ENCODE measurements at regions not wholly inside any gene's neighbourhood (a gene's known extent, or its start where the extent isn't known, plus 50 kb on each side); places are given as distances from the start of the nearest gene placed in this dataset.
"Not testable (repeated sequence)": the region's sequence is repeated elsewhere in the genome, so short reads cannot be mapped to it uniquely, and the experiment has no call there.

DNA sequence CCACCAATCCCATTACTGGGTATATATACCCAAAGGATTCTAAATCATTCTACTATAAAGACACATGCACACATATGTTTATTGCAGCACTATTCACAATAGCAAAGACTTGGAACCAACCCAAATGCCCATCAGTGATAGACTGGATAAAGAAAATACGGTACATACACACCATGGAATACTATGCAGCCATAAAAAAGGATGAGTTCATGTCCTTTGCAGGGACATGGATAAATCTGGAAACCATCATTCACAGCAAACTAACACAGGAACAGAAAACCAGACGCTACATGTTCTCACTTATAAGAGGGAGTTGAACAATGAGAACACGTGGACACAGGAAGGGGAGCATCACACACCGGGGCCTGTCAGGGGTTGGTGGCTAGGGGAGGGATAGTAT, 154.3 kb downstream of the TPBG start:
- DNase-seq: not testable (repeated sequence)

DNA sequence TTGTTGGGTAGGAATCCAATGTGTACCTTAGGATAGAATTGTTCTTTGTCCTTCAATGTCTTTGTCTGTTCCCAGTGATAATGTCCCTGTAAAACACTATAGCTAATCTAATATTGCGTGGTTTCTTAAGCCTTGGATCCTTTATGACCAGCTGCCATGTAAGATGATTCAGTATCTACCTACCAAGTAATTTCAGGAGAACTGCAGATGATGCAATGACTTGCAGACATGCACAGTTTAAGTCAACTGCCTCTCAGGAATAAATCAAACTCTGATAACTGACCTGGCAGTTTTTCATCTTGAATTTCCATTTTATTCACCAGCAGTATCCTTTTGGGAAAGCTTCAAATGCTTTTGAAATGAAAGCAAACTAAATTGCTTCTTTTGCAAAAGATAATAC, 157.8 kb downstream of the TPBG start:
- DNase-seq: no peak

DNA sequence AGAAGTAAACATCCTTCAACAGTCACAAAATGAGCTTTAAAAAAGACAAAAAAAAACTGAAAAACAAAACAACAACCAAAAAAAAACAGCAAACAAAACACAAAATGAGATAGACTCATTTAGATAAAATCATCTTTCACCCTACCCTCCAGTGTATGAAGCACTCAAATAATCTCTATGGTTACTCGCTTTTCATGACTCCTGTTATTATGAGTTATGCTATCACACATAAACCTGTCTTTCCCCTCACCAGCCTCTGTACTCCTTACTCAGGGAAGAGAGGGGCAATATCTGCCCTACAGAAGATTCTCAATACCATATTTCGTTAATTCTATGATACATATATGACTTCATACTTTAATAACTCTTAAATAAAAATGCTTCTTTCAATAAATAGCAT, 158.2 kb downstream of the TPBG start:
- no peak for DNase-seq

DNA sequence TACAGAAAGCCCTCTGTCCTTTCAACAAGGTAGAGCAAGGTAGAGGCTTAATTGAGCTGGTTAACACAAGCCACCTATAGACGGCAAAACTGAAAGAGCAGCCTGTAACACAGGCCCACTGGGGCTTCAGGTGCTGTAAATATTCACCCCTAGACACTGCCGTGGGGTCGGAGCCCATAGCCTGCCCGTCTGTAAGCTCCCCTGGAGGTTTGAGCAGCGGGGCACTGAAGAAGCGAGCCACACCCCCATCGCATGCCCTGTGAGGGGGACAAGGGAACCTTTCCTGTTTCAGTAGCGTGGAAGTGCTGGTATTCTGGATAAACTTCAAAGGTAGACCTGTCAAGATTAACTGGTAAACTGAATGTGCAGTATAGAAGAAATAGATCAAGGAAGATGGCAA, 160.4 kb downstream of the TPBG start:
- no peak for DNase-seq

DNA sequence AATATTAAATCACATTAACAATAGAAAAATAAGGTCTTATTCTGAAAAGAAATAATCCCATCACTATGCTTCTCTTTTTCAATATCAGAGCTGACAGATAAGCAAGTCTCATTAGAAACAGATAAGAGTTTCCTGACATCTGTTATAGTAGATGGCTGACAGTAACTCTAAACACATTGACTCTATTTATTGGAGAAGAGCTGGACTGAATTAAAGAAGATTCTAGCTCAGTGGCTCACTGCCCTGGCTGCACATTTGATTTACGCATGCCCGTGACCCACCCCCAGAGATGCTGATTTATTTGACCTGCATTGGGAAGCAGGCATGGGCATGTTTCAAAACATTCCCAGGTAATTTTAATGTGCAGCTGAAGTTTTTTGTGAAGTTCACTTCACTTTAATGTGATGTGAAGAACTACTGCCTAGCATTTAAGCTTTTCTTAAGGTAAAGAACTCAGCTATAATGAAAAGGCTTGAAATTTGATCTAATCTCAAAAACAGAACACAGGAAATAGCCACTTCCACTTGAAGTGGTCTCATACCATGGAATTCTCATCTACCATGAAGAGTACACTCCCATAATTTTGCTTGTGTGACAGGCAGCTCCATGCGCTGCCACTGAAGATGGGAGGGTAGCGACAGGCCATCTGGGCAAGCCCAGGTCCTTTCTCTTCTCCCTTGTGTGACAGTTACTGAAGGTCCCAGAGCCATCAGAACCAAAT, 162.3 kb downstream of the TPBG start:
- DNase-seq: no peak

DNA sequence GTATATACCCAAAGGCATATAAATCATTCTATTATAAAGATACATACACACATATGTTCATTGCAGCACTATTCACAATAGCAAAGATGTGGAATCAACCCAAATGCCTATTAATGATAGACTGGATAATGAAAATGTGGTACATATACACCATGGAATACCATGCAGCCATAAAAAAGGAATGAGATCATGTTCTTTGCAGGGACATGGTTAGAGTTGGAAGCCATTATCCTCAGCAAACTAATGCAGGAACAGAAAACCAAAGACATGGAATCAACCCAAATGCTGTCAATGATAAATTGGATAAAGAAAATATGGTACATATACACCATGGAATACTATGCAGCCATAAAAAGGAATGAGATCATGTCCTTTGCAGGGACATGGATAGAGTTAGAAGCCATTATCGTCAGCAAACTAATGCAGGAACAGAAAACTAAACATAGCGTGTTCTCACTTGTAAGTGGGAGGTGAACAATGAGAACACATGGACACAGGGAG, 166.4 kb downstream of the TPBG start:
- not testable (repeated sequence) for DNase-seq

DNA sequence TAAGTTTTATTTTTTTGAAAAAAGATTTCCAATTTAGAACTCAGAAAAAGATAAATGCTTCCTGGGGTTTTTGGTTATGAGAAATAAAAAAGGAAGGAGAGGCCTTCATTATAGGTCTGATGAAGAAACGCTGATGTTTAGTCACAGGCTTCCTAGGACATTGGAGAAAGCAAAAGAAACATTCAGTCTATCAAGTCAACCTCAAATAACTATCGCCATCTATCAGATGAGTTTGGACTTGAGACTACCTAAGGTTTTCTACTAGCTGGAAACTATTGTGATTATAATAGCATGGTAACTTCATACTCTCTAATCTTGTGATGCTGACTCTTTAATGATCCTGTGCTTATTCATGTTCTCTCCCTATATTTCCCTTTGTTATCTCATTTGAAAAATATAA, 171.3 kb downstream of the TPBG start:
- no peak for DNase-seq

DNA sequence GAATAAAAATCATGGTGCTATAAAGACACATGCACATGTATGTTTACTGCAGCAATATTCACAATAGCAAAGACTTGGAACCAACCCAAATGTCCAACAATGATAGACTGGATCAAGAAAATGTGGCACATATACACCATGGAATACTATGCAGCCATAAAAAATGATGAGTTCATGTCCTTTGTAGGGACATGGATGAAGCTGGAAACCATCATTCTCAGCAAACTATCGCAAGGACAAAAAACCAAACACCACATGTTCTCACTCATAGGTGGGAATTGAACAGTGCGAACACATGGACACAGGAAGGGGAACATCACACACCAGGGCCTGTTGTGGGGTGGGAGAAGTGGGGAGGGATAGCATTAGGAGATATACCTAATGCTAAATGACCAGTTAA, 185.9 kb downstream of the TPBG start:
- not testable (repeated sequence) for DNase-seq

DNA sequence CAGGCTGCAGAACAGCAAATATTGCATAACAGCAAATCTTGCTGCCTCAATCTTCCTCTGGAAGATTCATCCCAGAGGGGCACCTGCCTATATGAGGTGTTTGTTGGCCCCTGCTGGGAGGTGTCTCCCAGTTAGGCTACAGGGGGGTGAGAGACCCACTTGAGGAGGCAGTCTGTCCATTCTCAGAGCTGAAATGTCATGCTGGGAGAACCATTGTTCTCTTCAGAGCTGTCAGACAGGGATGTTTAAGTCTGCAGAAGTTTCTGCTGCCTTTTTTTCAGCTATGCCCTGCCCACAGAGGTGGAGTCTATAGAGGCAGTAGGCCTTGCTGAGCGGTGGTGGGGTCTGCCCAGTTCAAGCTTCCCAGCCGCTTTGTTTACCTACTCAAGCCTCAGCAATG, 187.7 kb downstream of the TPBG start:
- DNase-seq: not testable (repeated sequence)

DNA sequence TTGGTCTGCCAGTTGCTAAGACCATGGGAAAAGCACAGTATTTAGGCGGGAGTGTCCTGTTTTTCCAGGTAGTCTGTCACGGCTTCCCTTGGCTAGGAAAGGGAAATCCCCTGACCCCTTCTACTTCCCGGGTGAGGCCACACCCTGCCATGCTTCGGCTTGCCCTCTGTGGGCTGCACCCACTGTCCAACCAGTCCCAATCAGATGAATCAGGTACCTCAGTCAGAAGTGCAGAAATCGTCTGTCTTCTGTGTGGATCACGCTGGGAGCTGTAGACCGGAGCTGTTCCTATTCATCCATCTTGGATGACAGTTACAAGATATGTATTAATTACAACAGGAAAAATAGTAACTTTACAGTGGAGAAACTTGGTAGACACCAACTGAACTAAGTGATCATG, 188.2 kb downstream of the TPBG start:
- no peak for DNase-seq

DNA sequence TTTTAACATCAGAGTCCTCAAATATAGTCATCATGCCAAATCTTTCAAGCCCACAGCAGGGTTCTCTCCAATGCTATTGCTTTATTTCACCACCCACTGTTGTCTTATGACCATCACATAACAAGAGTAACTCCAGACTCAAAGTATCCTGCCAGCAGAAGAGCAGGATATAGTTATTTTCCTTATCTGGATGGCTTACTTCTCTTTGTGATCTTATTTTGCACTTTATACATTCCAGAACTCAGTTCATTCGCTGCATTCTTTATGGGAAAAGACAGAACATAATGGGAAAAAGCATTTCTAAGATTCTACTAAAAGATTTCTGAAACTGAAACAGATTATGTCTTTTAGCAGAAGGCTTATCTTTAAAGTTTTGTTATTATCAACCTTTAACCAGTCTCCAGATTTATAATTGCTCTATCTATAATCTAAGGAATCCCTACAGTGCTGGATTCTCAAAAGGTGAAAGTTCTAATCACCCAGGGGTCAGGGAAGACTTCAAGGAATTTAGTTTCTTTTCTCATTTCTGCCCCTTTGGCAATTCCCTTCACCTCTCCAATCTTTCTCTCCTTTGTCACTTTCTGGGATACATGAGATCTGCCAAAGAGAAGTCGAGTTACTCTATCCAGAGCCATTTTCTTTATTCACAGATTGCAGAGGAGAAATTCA, 190.4 kb downstream of the TPBG start:
- no peak for DNase-seq

DNA sequence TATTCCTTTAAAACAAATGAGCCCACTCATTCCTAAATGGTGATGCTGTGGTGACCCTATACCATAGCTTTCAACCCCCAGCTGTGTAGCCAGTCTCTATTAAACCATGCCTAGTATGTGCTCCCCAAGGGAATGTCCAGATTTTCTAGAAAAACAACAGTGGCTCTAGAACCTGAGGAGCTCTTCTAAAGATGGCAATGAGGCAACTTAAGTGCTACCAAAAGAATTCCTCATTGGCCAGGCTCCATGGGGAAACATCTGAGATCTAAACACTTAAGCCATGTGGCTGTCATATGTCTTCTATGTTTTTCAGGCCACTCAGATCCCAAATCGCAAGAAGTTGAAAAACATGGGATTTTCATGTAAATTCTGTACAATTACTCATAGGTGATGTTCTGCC, 191.0 kb downstream of the TPBG start:
- no peak for DNase-seq

DNA sequence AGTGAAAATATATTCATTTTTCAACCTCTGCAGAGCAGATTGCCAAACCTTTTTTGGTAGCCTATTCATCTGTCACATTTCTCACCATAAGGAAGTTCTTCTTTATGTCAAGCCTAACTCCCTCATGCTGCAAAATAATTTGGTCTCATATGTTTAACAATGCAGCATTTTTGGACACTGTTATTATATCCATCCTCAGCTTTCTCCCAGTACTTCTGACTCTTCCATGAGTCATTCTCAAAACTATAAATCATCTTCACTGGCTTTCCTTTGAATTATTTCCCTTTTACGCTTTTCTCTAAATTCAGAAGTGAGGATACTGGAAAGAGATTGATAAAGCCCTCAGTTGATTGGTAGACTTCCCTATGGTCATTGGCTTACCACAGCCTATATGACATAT, 192.2 kb downstream of the TPBG start:
- DNase-seq: no peak

DNA sequence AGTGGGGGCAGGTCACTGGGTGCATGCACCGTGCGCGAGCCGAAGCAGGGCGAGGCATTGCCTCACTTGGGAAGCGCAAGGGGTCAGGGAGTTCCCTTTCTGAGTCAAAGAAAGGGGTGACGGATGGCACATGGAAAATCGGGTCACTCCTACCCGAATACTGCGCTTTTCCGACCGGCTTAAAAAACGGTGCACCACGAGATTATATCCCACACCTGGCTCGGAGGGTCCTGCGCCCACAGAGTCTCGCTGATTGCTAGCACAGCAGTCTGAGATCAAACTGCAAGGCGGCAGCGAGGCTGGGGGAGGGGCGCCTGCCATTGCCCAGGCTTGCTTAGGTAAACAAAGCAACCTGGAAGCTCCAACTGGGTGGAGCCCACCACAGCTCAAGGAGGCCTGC, 194.9 kb downstream of the TPBG start:
- not testable (repeated sequence) for DNase-seq

DNA sequence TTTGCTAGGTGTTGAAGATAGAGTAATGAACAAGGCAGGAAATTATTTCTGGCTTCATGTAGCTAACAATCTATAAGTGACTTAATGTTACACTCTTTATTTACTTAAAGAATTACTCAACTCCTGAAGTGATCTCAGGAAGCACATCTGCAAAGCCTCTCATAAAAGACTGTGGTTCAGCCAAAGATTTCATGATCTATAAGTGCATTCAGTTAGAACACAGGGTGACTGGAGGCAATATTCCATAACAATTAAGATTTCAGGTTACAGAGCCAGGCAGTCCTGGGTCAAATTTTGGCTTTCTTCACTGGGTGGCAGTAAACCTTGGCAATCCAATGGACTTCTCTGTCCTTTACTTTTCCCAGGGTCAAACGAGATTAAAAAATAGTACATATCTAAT, 204.0 kb downstream of the TPBG start:
- no peak for DNase-seq

DNA sequence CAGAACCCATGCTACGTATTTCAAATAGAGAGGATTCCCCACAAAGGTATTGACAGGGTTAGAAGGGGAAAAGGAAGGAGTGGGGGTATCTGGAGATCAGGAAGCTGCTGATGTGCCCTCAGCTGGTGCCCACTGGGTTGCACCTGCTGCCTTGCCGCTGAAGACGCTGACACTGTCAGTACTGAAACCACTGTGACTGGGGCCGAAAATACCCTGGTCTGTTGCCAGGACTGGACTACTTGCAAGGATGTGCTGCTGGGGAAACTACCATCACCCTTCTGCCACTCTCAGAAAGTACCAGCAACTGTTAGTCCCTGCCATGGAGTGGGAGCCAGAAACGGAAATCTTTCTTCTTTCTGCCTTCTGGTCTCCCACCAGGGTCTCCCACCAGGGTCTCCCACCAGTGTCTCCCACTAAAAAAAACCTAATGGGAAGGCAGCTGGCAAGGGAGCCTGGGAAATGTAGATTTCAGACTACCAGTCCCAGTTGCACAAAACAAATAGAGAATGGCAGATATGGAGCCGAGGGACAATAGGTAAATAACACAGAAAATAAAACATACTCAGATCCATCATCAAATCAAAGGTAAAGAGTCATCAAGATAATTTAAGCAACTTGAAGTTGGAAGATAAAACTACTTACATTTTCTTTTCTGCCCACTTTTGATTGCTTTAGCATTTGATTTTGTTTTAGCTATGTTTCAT, 204.8 kb downstream of the TPBG start:
- DNase-seq: no peak

DNA sequence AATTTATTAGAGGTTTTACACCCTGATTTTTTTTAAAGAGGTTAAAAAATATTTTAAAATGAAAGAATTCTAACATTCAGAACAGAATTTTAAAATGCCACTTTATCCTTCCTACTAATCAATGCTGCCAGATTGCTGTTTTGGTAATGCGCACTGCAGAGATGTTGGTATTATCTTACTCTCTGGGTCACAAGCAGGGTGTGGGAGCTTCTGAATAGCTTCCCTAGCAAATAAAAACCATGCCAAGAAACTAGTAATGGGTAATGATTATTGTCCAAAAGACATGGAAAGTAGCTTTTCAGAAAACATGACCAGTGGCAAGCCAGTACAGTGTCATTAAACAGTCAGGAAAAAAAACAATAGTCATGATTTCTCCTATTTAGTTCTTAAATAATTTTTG, 205.4 kb downstream of the TPBG start:
- no peak for DNase-seq

DNA sequence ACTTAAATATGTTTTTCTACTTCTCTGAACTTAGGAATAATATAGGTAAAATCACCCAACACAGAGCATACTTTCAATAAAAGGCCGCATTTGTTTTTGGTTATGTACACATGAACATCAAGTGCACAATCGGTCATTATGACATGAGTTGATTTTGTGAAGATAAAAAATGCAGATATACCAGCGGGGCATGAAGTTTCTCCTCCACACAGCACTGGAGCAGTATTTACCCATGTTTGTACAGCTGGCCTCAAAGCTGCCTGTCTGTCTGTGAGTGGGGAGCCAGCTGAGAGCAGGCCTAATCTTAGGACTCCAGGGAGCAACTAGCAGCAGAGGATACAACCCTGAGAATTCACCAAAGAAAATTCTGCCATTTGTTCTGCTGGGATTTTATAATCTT, 206.5 kb downstream of the TPBG start:
- no peak for DNase-seq

DNA sequence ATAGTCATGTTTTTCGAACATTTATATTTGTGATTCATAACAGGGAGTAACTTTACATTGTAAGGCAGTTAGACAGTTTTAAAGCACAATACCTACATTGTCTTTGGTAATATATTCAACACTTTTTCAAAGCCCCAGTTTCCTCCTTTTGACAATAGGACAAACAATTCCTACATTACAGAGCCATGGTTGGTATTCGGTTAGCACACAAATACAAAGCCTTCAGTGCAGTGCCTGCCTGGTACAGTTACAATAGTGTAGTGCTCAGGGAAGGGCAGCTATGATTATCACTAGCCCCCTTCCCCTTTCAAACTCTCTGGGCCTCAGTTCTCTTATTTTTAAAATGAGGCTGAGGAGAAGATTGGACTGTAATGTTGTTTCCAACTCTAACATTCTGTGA, 207.8 kb downstream of the TPBG start:
- no peak for DNase-seq

DNA sequence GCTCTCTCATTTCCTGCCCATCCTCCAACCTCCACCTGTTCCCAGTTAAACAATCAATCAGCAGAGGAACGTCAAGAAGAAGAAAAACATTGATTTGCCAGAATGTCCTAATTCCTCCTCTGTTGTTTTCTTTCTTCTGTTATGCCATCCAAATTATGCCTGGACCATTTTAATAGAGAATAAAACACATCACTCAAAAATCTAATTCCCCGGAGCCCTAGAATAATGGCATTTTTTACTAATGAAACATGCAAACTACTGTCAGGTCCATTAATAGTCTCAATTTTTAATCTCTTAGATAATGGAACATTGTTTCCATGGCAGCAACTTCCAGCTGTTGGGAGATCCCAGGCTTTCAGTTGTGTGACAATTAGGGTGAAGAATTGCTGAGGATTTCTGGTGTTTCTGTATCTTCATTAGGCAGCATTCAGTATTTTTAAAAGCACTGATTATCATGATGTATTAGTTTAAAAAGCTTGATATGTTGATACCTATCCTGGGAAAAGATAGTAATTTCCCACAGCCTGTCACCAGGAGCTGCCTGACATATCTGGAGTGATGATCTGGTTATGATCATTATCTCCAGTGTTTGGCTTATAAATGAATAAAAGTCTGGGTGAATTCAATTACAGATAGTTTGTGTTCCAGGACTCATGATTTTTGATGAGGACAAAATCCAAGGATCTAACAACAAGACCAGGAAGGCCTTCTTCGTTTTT, 209.8 kb downstream of the TPBG start:
- no peak for DNase-seq

DNA sequence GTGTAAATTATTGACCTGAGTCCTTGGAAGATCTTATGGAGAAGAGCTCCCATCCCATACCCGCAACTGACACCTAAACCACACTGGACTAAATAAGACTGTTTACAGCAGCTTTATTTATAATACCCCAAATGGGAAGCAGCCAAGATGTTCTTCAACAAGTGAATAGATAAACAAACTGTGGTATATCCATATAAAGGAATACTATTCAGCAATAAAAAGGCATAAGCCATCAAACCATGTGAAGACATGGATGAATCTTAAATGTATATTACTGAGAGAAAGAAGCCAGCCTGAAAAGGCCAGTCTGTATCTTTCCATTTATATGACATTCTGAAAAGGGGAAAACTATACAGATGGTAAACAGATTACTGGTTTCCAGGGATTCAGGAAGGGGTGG, 212.7 kb downstream of the TPBG start:
- DNase-seq: no peak

DNA sequence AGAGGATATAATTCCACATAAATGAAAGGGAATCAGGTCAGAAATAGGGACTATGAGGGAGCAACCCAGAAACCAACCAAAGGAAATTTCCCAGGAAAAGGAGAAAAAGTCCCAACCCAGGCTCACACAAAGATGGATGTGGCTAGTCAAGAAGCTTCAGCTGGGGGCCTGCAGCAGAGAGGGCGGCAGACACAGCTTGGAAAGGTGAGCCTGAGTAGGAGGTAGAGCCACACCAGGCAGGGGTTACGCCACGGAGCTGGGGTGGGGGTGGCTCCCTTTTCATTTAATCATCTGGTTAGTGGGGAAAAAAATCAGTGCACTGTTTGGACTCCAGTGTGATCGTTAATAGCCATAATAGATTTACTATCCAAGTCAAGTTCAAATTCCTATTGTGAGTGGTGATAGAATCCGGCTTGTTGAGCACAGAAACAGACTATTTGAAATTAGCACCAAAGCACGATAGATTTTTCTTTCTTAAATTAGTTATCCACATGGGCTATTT, 220.6 kb downstream of the TPBG start:
- no peak for DNase-seq

DNA sequence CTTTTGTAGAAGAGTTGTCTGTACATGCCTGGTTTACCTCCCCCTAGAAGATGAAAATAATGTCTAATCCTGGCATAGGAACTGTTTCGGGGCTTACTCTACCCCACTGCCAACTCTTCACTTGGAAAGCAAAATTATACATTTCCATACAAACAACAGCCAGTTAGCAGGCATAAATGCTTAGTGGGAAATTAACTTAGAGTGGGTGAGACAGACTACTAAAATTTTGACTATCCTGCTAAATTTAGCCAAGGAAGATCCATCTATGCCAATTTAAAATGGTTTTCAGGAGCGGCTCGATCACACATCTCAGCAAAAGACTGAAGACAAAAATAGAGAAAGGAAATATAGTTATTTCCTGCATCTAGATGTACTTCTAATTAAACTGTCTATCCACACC, 221.2 kb downstream of the TPBG start:
- DNase-seq: no peak
